ENCODE measurements at regions not wholly inside any gene's neighbourhood (a gene's known extent, or its start where the extent isn't known, plus 50 kb on each side); places are given as distances from the start of the nearest gene placed in this dataset.

DNA sequence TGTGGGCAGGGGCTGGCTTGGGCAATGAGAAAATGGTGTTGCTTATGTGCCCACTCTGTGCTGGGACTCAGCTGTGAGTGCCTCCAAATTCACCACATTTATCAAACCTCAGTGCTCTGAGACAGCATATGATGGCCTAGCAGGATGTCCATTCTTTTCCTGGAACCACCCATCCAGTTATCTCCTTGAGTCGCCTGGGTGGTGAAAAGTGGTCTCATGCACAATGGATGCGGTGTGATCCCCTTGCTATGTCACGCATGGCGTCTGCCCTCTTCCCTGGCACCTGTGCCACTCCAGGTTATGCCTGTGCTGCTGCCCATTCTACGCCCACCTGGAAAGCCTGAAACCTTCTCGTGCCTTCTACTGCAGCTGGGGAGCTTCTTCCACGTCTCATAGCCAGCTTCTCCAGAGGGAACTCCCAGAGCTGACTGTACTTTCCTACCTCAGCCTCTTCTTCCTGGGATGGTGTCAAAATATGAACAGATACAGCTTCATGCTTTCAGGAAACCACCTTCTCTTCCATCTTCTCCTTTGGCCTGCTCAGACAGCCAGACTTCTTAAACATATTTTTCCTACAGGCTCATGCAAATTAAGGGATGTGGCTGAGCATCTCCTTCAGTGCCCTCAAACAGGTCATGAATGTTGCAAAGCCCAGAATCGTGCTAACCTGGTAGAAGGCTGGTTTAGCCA lies 147.3 kb downstream of the PFKFB3 start:
- 92% methylated on average over 8 of the region's 8 CpGs for WGBS
- Histone ChIP-seq H3K36me3 (no peaks in the 10 kb centered on the region), H3K27ac (replicated peaks in 1 of 4) (no peak overlapping the region), H3K4me3 (no peak overlapping the region), H3K27me3 (no peaks in the 10 kb centered on the region), H3K9me3 (no peaks in the 10 kb centered on the region), H3K4me1 (peaks cover 0 to 16% (median 0%) of the 10 kb centered on the region in 4 donors)
- DNase-seq (ENCODE audit: extremely low spot score), result peak; percentile 78
- intact Hi-C loops (cut with DNase I), result no loop called here
- no peak for TF ChIP-seq POLR2A (IDR thresholded peaks at IDR 0.05; ENCODE audit: low read depth)
- TF ChIP-seq, protein P1, sequence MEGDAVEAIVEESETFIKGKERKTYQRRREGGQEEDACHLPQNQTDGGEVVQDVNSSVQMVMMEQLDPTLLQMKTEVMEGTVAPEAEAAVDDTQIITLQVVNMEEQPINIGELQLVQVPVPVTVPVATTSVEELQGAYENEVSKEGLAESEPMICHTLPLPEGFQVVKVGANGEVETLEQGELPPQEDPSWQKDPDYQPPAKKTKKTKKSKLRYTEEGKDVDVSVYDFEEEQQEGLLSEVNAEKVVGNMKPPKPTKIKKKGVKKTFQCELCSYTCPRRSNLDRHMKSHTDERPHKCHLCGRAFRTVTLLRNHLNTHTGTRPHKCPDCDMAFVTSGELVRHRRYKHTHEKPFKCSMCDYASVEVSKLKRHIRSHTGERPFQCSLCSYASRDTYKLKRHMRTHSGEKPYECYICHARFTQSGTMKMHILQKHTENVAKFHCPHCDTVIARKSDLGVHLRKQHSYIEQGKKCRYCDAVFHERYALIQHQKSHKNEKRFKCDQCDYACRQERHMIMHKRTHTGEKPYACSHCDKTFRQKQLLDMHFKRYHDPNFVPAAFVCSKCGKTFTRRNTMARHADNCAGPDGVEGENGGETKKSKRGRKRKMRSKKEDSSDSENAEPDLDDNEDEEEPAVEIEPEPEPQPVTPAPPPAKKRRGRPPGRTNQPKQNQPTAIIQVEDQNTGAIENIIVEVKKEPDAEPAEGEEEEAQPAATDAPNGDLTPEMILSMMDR (IDR thresholded peaks at IDR 0.05), result no peak
- no peak for TF ChIP-seq EP300 (IDR thresholded peaks at IDR 0.05)
- TF ChIP-seq POLR2AphosphoS5 (IDR thresholded peaks at IDR 0.05), result no peak

DNA sequence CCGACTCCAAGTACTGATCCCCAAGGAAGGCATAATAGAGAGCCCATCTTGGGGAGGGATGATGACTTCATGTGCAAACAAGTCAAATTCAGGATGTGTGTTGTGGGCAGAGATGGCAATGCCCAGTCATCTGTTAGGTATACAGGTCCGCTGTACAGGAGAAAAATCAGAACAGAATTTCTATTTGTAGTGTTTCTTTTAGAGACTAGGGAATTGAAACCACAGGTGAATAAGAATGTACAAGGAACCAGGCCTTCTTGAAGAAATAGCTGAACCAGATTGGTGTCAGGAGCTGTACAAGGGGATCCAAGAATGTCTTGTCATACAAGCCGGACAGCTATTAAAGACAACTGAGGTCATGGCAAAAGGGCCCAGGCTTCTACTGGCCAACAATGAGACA lies 147.9 kb downstream of the PFKFB3 start:
- 100% methylated on average over 3 of the region's 3 CpGs for WGBS
- H3K36me3 ChIP-seq, result no peaks in the 10 kb centered on the region

DNA sequence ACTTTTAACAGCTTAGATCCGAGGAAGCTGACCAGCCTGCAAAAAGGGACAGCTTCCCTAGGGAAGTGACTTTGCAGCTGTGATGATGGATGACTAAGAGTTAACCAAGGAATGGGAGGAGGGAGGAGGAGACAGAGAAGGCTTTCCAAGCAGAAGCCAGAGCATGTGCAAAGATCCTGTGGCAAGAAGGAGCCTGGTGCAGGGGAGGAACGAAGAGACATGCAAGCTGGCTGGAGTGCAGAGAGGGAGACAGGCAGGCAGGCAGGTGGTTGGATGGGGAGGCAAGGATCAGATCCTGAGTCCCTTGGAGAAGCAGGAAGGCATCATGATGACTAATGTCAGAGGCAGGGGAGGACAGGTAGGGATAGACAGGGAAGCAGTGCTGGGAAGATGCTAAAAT lies 148.8 kb downstream of the PFKFB3 start:
- Histone ChIP-seq H3K4me3 (no peak overlapping the region), H3K36me3 (no peaks in the 10 kb centered on the region), H3K9me3 (peaks cover 0 to 15% (median 4%) of the 10 kb centered on the region in 4 donors), H3K4me1 (peaks cover 0 to 16% (median 0%) of the 10 kb centered on the region in 4 donors), H3K27ac (replicated peaks in 1 of 4) (no peak overlapping the region), H3K27me3 (no peaks in the 10 kb centered on the region)
- peak; percentile 29 for DNase-seq (ENCODE audit: extremely low spot score)
- intact Hi-C loops (cut with DNase I), result no loop called here
- TF ChIP-seq EP300 (IDR thresholded peaks at IDR 0.05), result no peak
- TF ChIP-seq POLR2AphosphoS5 (IDR thresholded peaks at IDR 0.05), result no peak
- TF ChIP-seq, protein P1 (IDR thresholded peaks at IDR 0.05), result no peak
- TF ChIP-seq POLR2A (IDR thresholded peaks at IDR 0.05; ENCODE audit: low read depth), result no peak
- WGBS, result 62% methylated on average over 2 of the region's 2 CpGs

More for the DNA sequence above, 147.9 kb downstream of the PFKFB3 start:
- H3K4me3 ChIP-seq, result no peak overlapping the region
- H3K27ac ChIP-seq (replicated peaks in 1 of 4), result no peak overlapping the region
- H3K9me3 ChIP-seq, result peaks cover 0 to 6% (median 0%) of the 10 kb centered on the region in 4 donors
- TF ChIP-seq POLR2A (IDR thresholded peaks at IDR 0.05; ENCODE audit: low read depth) (no peak), EP300 (IDR thresholded peaks at IDR 0.05) (no peak), POLR2AphosphoS5 (IDR thresholded peaks at IDR 0.05) (no peak)
- TF ChIP-seq, protein P1 (IDR thresholded peaks at IDR 0.05), result no peak
- no peak for DNase-seq (ENCODE audit: extremely low spot score)
- peaks cover 0 to 16% (median 0%) of the 10 kb centered on the region in 4 donors for H3K4me1 ChIP-seq
- intact Hi-C loops (cut with DNase I), result no loop called here
- H3K27me3 ChIP-seq, result no peaks in the 10 kb centered on the region

DNA sequence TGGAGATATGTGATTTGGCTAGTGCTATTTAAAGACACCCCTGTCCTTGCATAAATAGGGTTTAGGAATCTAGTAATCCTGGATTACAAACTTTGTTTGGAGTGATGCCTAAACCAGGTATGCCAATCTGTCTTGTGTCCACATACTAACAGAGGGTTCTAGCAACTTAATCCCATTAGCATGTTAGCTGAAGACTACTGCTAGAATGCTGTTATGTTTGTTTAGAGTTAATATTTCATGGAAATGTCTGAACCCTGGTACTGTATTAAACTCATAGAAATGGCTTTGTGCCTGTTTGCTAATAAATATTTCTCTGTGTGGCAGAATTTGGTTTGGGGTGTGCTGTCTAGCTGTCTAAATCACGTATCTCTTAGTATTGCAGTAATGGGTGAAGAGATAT lies 150.8 kb downstream of the PFKFB3 start:
- TF ChIP-seq EP300 (IDR thresholded peaks at IDR 0.05) (no peak), POLR2A (IDR thresholded peaks at IDR 0.05; ENCODE audit: low read depth) (no peak)
- no peak overlapping the region for H3K4me3 ChIP-seq
- 75% methylated on average over 1 of the region's 1 CpG for WGBS
- H3K36me3 ChIP-seq, result no peaks in the 10 kb centered on the region
- H3K27ac ChIP-seq (replicated peaks in 1 of 4), result no peak overlapping the region
- peaks cover 0 to 17% (median 7%) of the 10 kb centered on the region in 4 donors for H3K9me3 ChIP-seq
- H3K27me3 ChIP-seq, result no peaks in the 10 kb centered on the region
- H3K4me1 ChIP-seq, result peaks cover 0 to under 1% (median 0%) of the 10 kb centered on the region in 4 donors
- intact Hi-C loops (cut with DNase I), result no loop called here
- DNase-seq (ENCODE audit: extremely low spot score), result no peak

DNA sequence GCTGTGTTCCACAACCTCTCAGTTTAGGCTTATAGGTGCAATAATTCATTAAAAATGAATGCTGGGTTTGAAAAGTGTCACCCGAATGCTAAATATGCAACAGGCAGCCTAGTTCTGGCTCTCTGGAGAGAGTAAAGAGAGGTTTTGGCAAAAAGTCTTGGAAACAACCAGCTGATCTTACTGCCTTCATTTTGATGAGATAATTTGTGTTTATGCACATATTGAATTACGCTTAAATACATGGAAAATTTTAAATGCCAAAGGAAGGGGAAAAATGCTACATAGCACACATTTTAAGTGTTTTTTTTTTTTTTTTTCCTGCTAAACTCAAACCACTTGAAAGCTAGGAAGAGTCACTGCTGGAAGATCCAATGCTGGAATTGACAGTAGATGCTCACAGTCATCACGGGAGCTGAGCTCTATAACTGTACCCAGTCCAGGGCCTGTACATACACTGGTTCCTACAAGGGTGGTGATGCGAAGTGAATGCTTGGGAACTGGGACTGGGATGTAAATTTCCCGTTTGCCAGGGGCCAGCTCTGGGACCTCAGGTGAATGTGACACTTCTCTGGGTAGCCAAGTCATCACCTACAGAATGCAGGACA lies 151.5 kb downstream of the PFKFB3 start:
- H3K27ac ChIP-seq (replicated peaks in 1 of 4), result no peak overlapping the region
- H3K9me3 ChIP-seq, result peaks cover 0 to 17% (median 7%) of the 10 kb centered on the region in 4 donors
- TF ChIP-seq, protein P1 (IDR thresholded peaks at IDR 0.05), result no peak
- TF ChIP-seq EP300 (IDR thresholded peaks at IDR 0.05) (no peak), POLR2A (IDR thresholded peaks at IDR 0.05; ENCODE audit: low read depth) (no peak), POLR2AphosphoS5 (IDR thresholded peaks at IDR 0.05) (no peak)
- no peaks in the 10 kb centered on the region for H3K27me3 ChIP-seq
- H3K4me1 ChIP-seq, result no peaks in the 10 kb centered on the region
- intact Hi-C loops (cut with DNase I), result no loop called here
- WGBS, result 87% methylated on average over 5 of the region's 5 CpGs
- H3K36me3 ChIP-seq, result no peaks in the 10 kb centered on the region
- DNase-seq (ENCODE audit: extremely low spot score), result peak; percentile 31
- H3K4me3 ChIP-seq, result no peak overlapping the region
